GM21367 (cell line): ENCODE measurements at regions not wholly inside any gene's neighbourhood (a gene's known extent, or its start where the extent isn't known, plus 50 kb on each side); places are given as distances from the start of the nearest gene placed in this dataset.

ENCODE experiments used
- ATAC-seq: cut with Tn5 transposase; IDR thresholded peaks from one replicate; pipeline ENCODE4 v1.9.1; 2021; ENCODE audit not compliant: unreplicated experiment

DNA sequence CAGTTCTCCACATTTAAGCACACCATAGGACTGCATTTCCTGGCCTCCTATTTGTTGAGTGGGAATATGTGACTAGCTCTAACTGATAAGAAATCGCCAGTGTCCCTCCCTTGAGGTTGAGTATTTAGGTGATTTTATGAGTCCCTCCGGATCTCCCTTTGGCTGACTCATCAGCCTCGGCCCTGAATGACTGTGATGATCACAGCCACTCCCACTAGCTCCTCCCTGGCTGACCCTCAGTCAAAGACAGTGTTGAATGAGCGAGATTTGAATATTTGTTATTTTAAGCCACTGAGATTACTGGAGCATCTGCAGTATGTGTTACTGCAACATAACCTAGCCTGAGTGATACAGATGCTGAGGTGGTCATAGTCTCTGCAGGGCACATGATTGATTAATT is 515.3 kb downstream of the EPHB1 start:
- ATAC-seq, result no peak

DNA sequence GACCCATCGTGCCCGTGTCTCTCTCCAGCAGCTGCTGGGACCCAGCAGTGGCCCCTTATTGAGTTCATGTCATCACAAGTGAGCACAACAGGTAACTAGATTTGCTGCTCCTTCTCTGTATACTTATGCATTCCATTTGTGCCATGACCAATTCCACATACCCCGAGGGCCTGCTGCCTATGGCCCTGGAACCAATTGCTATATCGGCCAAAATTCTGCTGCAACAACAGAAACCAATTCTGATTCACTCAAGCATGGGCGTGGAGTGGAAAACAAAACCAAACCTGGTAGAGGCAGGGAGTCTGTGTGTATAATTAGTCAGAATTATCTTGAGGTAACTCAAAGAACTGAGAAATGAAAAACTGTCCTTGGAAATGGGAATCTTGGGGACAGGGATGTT is 516.6 kb downstream of the EPHB1 start:
- no peak for ATAC-seq

DNA sequence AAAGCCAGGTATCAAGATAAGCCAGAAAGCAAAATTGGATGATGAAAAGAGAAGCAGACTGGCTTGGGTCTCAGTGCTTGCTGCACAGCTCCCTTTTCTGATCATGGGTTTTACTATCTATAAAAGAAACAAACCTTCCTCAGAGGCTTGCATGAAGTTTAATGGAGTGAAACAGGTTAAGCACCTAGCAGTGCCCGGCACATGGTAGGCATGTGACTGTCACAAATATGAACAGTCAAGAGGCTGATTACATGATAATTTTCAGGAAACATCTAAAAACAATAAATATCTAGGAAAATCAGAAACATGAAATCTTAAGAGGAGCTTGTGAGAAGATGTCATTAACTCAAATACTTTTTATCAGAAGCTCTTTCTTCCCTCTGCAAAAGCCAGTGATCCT is 519.2 kb downstream of the EPHB1 start:
- no peak for ATAC-seq

DNA sequence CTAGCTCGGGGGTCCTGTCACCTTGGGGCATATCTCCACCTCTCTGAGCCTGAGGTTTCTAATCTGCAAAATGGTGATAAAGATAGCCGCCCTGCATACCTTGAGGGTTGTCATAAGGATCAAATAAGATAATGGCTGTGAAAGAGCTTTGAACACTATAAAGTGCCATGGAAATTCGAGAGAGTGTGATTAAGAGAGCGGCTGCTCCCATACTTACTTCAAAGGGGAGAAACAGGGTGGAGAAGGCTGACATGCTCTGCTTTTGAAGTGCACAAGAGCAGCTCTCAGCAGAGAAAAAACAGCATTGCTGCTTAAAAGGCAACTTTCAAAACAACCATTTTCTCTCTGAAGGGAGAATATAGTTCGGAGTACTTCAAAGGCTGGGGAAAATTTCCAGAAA is 529.2 kb downstream of the EPHB1 start:
- no peak for ATAC-seq

DNA sequence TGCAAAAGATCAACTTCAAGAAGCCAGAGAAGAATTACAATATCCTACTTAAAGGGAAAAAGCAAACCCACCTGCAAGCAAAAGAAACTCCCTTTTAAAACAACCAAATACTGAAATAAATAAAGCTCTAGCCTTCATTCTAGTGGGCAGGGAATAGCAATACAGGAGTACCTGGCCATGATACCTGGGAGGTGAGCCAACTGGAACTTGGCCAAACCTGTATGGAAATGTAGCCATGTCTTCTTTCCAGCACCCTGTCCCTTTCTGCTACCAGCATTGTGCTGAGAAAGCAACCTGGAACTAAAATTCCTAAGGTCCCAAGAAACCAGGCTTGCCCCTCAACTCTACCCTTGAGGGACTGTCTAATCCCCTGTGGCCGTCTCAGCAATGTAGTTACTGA is 530.0 kb downstream of the EPHB1 start:
- no peak for ATAC-seq

DNA sequence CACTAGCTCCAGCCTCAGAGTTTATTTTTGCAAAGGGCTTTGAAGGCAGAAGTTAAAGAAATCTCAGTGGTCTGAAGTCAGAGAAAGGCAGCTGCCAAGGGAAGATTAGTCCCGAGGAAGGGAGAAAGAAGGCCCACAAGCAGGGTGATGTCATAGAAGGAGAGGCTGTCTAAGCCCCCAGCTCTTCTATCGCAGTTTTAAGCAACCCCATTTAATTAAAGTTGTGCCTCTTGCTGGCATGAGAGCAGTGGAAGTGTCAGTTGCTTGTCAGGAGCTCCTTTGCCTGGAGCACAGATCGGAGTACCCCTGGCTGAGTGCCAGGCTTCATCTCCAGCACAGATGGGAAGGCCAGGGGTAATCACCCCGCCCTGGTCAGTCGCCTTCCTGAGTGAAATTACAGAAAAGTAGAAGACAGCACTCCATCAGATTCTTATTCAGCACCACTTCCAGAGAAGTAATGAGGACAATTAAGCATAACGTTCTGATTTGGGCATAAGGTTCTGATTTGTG is 530.7 kb downstream of the EPHB1 start:
- no peak for ATAC-seq

DNA sequence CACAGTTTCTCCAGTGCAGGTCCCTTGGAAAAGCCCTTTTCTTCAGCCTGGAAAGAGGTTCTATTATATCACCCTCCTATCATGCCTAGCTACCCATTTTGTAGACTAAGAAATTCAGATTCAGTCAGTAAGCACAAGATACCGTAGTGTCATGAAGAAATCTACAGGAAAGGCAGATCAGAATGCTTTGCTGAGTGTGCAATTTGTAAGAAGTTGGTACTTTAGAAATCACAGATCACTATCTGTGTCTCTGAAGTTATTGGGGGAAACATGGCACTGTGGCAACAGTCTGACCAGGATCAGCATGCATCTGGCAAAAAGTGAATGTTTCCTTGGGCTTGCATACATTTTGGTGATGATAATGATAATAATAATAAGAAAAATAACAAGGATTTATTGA is 531.8 kb downstream of the EPHB1 start:
- no peak for ATAC-seq

DNA sequence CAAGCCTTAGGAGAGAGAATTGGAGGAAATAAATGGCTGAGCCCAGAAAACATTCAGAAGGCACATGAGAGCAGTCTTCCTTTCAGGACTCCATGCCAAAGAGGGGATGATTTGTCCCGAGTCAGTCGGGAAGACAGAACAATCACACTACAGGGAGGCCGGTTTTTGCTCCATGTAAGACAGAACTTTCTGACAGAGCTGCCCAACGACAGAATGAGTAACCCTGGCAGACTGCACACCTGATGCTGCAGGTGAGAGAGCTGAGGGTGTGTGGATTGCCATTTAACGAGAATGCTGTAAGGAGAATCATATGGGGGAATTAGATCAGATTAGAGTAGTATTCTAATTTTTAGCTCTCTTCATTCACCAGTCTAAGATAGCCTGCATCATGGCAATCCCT is 533.0 kb downstream of the EPHB1 start:
- no peak for ATAC-seq

DNA sequence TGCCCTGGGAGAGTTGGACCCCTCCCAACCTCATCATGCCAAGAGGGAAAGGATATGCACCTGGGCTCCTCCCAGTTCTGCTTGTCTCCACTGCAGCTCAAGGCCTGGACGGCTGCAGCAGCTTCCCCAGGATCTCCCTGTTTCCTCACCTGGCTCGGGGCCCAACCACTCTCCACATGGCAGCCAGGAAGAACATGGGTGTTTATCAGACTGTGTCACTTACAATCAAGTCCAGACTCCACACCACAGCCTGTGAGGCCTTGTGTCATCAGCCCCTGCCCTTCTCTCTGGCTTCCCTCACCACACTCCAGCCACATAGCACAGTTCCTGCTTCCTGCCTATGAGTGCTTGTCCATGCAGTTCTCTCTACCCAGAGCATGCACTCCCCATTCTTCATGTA is 534.4 kb downstream of the EPHB1 start:
- ATAC-seq, result no peak

DNA sequence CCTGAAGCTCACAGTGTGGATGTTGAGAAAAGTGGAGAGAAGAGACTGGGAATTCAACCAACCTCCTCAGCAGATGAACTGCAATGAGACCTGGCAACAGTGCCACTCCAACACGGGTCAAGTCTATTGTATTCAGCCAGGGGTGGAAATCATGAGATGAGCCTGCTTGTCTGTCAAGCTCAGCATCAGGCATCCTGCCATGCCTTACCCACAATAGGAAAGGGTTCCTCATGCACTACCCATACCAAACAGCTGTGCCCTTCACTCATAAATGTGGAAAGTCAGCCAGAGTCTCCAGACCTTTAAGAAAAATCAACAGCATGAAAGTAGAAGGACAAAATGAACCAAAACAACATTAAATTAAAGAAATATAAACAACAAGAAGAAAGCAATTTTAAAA is 542.1 kb downstream of the EPHB1 start:
- no peak for ATAC-seq

DNA sequence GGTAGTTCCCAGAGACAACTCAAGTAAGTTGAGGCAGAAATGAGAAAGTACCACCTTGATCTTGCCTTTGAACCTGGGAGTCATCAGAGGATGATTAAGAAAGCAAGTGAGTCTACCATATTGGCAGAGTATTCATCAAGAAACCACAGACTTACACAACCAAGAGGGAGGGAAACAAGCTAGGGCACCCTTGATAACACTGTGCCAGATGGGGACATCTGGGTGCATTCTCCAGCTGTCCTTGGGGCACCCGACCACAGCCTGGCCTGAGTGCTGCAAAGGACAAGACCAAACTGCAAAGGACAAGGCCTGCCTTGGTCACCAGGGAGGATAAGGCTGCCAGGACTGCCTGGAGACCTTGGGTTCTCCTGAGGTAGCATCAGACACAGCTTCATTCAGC is 553.6 kb downstream of the EPHB1 start:
- no peak for ATAC-seq

DNA sequence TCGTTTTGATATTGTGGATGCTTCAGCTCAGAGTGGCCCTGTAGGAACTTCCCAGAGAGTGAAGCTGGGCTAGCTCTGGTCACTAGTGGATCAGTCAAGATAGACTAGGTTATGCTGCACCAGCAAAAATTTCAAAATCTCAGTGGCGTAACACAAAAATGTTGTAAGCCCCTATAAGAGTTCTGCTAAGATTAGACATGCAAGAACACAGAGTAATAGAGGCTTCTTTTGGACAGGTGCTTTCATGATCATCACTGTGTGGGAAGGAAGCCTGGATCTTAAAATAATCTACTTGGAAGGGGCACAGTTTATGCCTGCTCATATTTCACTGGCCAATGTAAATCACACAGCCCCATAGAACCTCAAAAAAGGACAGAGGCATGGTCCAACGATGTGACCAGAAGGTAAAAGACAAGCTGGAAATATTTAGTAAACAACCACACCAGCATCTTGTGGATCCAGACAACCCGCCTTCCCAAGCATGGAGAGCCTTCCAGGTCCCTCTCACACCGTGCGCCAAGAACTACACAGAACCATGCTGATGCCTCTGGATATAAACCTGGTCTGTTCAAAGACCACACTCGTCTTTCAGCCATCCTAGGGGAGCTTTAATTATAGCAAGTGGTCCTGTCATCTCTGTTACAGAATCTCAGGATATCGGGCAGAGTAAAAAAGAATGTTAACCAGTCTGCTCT is 554.3 kb downstream of the EPHB1 start:
- ATAC-seq, result no peak

DNA sequence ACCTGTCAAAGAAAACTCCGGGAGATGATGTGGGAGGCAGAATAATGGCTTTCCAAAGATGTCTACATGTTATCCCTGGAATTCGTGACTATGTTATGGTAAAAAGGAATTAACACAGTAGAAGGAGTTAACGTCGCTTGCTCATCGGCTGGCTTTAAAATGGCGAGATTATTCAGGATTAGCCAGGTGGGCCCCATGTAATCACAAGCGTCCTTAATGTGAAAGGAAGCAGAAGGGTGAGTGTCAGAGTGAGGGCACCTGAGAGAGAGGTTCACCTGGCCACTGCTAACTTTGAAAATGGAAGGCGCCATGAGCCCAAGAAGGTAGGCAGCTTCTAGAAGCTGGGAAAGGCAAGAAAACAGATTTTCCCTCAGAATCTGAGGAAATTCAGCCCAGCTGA is 557.2 kb downstream of the EPHB1 start:
- no peak for ATAC-seq

DNA sequence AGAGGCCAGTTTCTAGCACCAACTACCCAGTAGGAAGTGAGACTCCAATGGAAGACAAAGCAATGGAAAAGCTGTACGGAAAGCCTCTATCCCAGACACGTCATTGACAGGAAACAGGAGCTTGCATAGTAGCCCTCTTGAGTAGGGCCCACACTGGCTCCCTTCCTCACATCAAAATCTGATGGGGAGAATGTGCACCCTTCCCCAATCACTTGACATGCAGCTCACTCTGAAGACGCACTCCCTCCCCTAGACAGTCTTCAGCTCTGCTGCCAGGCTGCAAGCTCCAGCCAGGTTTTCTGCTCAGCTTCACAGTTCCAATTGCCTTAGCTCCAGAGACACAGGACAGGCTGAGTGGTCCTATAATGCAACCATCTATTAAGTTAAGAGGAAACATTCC is 567.8 kb downstream of the EPHB1 start:
- no peak for ATAC-seq

DNA sequence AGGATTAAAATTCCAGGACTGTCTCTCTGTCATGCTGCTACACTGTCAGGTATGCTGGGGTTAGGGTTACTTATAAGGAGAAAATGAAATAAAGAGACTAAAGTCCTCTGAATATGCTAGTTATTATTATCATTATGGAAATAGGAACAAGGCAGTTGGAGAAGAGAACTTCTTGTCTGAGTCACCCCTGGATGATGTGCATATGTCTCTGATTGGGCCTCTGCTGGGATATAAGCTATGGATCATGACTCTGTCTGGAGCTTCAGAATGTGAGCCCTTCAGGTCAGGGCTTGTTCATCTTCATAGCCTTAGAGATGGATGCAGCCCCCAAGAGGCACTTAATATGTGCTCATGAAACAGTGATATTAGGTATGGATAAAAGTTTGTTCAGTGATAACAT is 569.6 kb downstream of the EPHB1 start:
- ATAC-seq, result no peak

DNA sequence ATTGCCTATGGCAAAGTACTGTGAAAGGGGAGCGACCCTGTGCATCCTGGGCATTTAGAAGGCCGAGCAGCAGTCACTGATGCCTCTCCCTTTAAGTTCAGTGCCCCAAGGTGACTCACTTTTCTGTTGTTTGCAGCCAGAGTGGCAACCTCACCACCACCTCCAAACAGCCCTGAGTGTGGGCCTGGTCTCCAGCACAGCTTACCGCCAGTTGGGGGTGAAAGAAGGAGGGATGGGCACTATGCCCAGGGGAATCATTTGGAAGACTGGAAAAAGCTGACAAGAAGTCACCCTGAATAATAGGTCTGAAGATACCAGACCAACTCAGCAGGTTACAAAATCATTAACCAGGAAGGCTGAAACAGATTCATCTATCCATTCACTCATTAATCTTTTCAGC is 571.8 kb downstream of the EPHB1 start:
- no peak for ATAC-seq

DNA sequence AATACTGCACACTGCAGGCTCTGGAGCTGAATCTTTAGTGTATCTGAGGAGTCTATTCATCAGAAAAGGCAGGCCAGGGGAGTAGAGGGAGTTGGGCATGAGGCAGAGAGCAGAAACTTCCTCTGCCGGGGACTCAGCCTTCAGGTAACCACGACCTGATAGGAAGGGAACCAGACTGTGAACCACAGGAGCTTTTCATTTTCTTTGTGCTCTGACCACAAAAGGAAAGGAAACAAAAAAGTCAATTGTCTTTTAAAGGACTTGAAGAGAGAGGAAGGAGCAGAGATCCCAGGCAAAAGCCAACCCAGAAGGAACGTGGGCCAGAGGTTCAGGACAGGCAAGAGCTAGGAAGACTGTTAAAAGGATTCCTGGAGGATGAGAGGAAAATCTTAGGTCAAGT is 573.3 kb downstream of the EPHB1 start:
- ATAC-seq, result no peak

DNA sequence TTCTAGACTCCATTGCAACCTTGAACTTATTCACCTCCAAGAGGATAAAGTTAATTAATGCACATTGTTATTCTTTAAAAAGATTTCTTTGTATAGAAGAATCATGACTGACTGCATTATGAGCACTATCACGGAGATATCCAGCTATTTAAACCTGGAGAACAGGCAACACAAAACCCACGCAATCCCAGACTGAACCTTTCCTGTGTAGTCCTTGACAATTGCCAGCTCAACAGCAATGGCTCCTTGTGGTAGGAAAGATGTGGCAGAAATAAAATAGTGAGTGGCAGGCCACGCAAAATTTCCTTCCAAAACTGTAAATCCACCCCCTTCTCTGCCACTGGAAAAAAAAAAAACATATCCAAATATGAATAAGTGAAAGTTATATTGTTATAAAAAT is 573.7 kb downstream of the EPHB1 start:
- no peak for ATAC-seq

DNA sequence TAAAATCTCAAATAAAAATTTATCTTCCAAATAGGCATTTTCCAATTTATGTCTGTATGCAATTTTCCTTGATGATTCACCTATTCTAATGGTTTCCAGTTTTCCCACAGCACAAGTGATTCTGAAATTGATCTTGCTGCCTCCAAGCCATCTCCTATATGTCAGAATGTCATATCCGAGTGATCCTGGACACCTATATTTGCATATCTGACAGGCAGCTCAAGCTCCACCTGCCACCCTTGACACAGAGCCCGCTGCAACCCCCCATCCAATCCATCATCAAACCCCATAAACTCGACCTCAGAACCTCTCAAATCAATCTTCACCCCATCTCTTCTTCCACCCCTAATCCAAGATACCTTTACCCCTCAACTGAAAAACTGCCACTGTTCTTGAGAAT is 579.5 kb downstream of the EPHB1 start:
- ATAC-seq, result no peak

DNA sequence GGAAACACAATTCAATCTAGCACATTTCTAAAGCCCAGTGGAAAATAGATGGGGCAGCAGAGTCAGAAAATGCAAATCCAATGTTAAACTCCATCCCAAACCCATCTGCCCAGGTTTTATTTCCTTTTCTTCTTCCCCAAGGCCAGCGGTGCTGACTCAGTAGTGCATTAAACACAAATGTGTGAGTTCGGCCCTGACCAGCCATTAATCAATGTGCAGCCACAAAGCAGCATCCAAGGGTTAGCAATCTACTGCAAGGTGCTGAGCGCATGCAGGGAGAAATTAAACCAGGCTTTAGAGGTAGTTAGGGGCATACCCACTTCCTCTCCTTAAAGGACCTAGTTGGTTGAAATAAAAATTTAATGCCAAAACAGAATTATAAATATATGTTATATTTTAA is 583.3 kb upstream of the PPP2R3A start:
- no peak for ATAC-seq

DNA sequence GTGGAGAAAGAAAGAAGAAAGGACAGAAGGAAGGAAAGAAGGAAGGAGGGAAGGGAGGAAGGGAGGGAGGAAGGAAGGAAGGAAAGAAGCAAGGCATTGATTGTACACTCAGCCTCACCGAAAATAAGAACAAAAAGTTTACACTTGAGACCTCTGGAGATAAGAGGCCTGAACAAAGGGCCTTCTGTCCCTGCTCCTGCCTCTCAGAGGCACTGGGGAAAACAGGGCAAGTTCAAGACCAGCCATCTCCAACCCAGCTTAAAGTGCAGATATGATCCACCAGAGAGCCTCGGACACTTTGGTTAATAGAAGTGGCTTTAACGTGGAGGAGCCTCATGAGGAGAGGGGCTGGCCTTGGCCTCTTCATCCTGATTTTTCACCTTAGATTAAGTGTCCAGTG is 582.9 kb upstream of the PPP2R3A start:
- no peak for ATAC-seq

DNA sequence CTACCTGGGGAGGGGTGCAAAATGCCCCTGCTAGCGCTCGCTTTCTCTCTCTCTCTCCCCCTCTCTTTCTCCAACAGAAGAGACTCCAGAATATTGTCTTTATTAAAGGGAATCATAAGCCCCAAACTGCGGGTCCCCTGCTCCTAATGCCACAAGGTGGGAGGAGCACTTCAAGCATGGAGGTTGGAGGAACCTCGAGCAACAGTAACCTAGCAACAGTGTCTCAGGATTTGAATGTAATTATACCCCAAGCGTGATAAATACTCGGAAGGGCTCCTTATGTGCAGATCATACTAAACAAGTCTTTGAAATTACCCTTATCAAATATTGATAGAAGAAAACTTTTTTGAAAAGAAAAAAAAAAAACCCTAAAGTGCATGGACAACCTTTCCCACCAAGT is 582.2 kb upstream of the PPP2R3A start:
- ATAC-seq, result no peak

DNA sequence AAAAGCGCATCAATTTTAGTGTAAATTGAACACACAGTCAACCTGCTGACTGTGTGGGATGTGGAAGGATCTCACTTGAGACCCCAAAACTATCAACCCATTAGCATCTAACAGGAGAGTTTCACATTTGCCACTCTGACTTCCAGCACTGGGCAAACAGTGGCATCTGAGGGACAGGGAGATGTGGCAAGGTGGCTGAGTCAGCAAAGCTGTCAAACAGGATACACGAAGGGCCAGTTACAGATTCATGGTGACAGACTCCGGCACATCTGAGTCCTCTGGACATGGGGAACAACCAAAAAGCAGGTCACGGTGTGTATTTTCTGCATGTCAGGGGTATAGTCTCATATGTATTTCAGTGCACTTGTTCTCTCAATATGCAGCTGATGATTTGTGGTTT is 573.4 kb upstream of the PPP2R3A start:
- ATAC-seq, result no peak
